Astrocyte of the cerebellum (primary cell): ENCODE measurements at regions not wholly inside any gene's neighbourhood (a gene's known extent, or its start where the extent isn't known, plus 50 kb on each side); places are given as distances from the start of the nearest gene placed in this dataset.
A peak's percentile ranks its signal among the peaks of the same experiment; 100 is the strongest.

Experiments used
- DNase-seq: peaks from one replicate; pipeline ENCODE4 v3.0.0-alpha.2; 2011; ENCODE audit warnings: low read depth
- H3K4me3 ChIP-seq: 2 replicates; pipeline ENCODE4 v1.5.1; 2011; ENCODE audit warnings: mild to moderate bottlenecking, low read depth, low read length, moderate library complexity
- CTCF ChIP-seq: IDR thresholded peaks from 2 replicates; pipeline ENCODE4 v1.5.1; 2012; ENCODE audit warnings: low read length, low read depth, moderate library complexity, mild to moderate bottlenecking; ENCODE audit errors: missing control alignments
- in situ Hi-C: cut with HindIII; loops from 2 replicates; pipeline ENCODE4 v1.10.0; 2017; ENCODE audit warnings: low sequenced_read_pairs

GRCh38 chr9:88251903-88252302 lies 113.6 kb upstream of the SPATA31C2 start:
- H3K4me3 ChIP-seq: no peak overlapping the region
- in situ Hi-C loops: no loop called here
- no peak for DNase-seq
- no peak for TF ChIP-seq CTCF

GRCh38 chr9:88243736-88244135 lies 105.5 kb upstream of the SPATA31C2 start:
- in situ Hi-C loops: no loop called here
- no peak overlapping the region for H3K4me3 ChIP-seq
- DNase-seq: no peak
- no peak for TF ChIP-seq CTCF

GRCh38 chr9:88242879-88243278 lies 104.6 kb upstream of the SPATA31C2 start:
- in situ Hi-C loops: no loop called here
- TF ChIP-seq CTCF: no peak
- H3K4me3 ChIP-seq: no peak overlapping the region
- no peak for DNase-seq

GRCh38 chr9:88237991-88238571 lies 99.8 kb upstream of the SPATA31C2 start:
- no peak overlapping the region for H3K4me3 ChIP-seq
- no peak for DNase-seq
- in situ Hi-C loops: no loop called here
- TF ChIP-seq CTCF: no peak

- no peak for TF ChIP-seq CTCF
- DNase-seq: no peak
- H3K4me3 ChIP-seq: no peak overlapping the region
- in situ Hi-C loops: no loop called here
Measured at GRCh38 chr9:88237479-88237961, 99.2 kb upstream of the SPATA31C2 start.

- in situ Hi-C loops: no loop called here
- no peak overlapping the region for H3K4me3 ChIP-seq
- TF ChIP-seq CTCF: no peak
- DNase-seq: peak; percentile 43
Measured at GRCh38 chr9:88236511-88237478, 98.5 kb upstream of the SPATA31C2 start.
